K562 (cell line): ENCODE measurements at regions not wholly inside any gene's neighbourhood (a gene's known extent, or its start where the extent isn't known, plus 50 kb on each side); places are given as distances from the start of the nearest gene placed in this dataset.

Source experiments
- CHD4 ChIP-seq: fragments of 200-600 bp; sonication (generic); IDR thresholded peaks from 3 replicates; pipeline ENCODE4 v1.6.1; 2012; ENCODE audit warnings: low read depth, mild to moderate bottlenecking, mixed read lengths, low read length, inconsistent platforms; ENCODE audit not compliant: insufficient read depth, insufficient replicate concordance, poor library complexity, severe bottlenecking
- JUN ChIP-seq, 2 experiments: sonication (generic) in 1 of 2; formaldehyde crosslinking in 1 of 2; IDR thresholded peaks; 2 replicates each; pipeline versions ENCODE4 v1.6.1 to v1.8.0; 2012 to 2022; ENCODE audit warnings: borderline replicate concordance in 2 of 2, mild to moderate bottlenecking in 2 of 2, improper control_type of control experiment in 1 of 2, low read depth in 1 of 2, low read length in 1 of 2, missing genetic modification reagents in 1 of 2
- PHB ChIP-seq: fragments of 250-450 bp; sonication (Bioruptor Pico); IDR thresholded peaks from 2 replicates; pipeline ENCODE4 v1.5.0; 2021
- PRPF4 ChIP-seq: fragments of 200-400 bp; formaldehyde crosslinking; IDR thresholded peaks from one replicate; pipeline ENCODE4 v1.6.1; 2017; ENCODE audit warnings: low read length, low read depth, mild to moderate bottlenecking; ENCODE audit not compliant: insufficient read depth, poor library complexity, severe bottlenecking
- SNIP1 ChIP-seq: fragments of 450-650 bp; IDR thresholded peaks from 2 replicates; pipeline ENCODE4 v1.7.1; 2017; ENCODE audit warnings: low read depth, mild to moderate bottlenecking
- ZNF282 ChIP-seq: sonication (generic); formaldehyde crosslinking; IDR thresholded peaks from 2 replicates; pipeline ENCODE4 v1.8.1; 2023; ENCODE audit warnings: missing genetic modification reagents
- TF ChIP-seq, protein P1 (sequence below): IDR thresholded peaks from 2 replicates; pipeline ENCODE4 v1.6.1; 2012; ENCODE audit warnings: low read depth, low read length, improper control_type of control experiment, borderline replicate concordance
- TF ChIP-seq, protein P2 (sequence below): fragments of 250-450 bp; sonication (Bioruptor Pico); IDR thresholded peaks from 2 replicates; pipeline ENCODE4 v1.4.0; 2020; ENCODE audit warnings: mild to moderate bottlenecking, moderate library complexity

DNA sequence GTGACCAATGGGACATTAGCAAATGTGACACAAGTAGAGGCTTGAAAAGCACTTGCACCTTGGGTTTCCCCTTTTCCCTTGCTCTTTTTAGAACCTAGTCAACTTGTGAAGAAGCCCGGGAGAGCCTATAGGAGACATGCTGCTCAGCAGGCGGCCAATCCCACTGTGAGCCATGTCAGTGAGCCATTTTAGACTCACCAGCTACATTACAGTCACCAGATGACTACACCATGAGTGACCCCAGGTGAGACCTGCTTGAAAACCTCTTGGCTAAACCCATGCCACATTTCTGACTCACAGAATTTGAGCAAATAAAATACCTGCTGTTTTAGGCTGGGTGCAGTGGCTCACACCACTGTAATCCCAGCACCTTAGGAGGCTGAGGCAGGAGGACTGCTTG is 317.5 kb downstream of the KLF12 start (continued):
- TF ChIP-seq, protein P1, sequence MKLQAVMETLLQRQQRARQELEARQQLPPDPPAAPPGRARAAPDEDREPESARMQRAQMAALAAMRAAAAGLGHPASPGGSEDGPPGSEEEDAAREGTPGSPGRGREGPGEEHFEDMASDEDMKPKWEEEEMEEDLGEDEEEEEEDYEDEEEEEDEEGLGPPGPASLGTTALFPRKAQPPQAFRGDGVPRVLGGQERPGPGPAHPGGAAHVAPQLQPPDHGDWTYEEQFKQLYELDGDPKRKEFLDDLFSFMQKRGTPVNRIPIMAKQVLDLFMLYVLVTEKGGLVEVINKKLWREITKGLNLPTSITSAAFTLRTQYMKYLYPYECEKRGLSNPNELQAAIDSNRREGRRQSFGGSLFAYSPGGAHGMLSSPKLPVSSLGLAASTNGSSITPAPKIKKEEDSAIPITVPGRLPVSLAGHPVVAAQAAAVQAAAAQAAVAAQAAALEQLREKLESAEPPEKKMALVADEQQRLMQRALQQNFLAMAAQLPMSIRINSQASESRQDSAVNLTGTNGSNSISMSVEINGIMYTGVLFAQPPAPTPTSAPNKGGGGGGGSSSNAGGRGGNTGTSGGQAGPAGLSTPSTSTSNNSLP: no peak
- TF ChIP-seq PHB (CRISPR knock-in tag) (no peak), CHD4 (no peak), PRPF4 (no peak), JUN (IDR thresholded peaks at IDR 0.05; ENCODE audit: borderline replicate concordance, low read depth, low read length) (no peak), JUN (CRISPR knock-in tag; IDR thresholded peaks at IDR 0.05; ENCODE audit: borderline replicate concordance) (no peak), ZNF282 (no peak), SNIP1 (no peak)
- TF ChIP-seq, protein P2, sequence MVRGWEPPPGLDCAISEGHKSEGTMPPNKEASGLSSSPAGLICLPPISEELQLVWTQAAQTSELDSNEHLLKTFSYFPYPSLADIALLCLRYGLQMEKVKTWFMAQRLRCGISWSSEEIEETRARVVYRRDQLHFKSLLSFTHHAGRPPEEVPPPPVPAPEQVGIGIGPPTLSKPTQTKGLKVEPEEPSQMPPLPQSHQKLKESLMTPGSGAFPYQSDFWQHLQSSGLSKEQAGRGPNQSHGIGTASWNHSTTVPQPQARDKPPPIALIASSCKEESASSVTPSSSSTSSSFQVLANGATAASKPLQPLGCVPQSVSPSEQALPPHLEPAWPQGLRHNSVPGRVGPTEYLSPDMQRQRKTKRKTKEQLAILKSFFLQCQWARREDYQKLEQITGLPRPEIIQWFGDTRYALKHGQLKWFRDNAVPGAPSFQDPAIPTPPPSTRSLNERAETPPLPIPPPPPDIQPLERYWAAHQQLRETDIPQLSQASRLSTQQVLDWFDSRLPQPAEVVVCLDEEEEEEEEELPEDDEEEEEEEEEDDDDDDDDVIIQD (CRISPR knock-in tag): no peak
- TF ChIP-seq, all 486 proteins: peak for 0
